Fibroblast of lung (primary cell): ENCODE measurements at regions not wholly inside any gene's neighbourhood (a gene's known extent, or its start where the extent isn't known, plus 50 kb on each side); places are given as distances from the start of the nearest gene placed in this dataset.

Experiments used
- EZH2 ChIP-seq: IDR thresholded peaks from 2 replicates; pipeline ENCODE4 v1.5.1; 2012; ENCODE audit warnings: low read length, control low read depth, mild to moderate bottlenecking; ENCODE audit errors: missing control alignments
- TF ChIP-seq, protein P1 (sequence below), 2 donors: IDR thresholded peaks in 1 of 2; conservative IDR thresholded peaks in 1 of 2; 1 replicate in 1 of 2; 2 replicates in 1 of 2; pipeline ENCODE4 v1.5.1; 2011 to 2012; ENCODE audit warnings: low read length in 2 of 2, control low read depth in 1 of 2, inconsistent platforms in 1 of 2, low read depth in 1 of 2, mild to moderate bottlenecking in 1 of 2

DNA sequence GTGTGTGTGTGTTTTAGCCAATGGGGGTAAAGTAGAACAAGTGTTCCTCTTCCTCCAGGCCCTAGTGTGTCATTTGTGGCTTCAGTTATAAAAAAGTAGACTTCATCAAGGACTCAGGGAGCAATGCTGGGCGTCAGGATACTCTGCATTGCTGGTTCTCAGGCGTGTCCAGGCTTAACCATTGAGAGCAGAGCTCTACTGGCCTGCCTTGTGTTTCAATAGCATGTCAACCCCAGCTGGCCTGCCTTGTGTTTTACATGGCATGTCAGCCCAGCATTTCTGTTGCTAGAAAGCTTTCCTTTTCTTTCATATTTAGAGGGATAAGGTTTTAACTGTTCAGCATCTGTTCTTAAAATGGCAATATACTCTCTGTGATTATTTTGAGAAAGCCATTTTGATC, 117.6 kb upstream of the TMPRSS15 start:
- TF ChIP-seq, protein P1, sequence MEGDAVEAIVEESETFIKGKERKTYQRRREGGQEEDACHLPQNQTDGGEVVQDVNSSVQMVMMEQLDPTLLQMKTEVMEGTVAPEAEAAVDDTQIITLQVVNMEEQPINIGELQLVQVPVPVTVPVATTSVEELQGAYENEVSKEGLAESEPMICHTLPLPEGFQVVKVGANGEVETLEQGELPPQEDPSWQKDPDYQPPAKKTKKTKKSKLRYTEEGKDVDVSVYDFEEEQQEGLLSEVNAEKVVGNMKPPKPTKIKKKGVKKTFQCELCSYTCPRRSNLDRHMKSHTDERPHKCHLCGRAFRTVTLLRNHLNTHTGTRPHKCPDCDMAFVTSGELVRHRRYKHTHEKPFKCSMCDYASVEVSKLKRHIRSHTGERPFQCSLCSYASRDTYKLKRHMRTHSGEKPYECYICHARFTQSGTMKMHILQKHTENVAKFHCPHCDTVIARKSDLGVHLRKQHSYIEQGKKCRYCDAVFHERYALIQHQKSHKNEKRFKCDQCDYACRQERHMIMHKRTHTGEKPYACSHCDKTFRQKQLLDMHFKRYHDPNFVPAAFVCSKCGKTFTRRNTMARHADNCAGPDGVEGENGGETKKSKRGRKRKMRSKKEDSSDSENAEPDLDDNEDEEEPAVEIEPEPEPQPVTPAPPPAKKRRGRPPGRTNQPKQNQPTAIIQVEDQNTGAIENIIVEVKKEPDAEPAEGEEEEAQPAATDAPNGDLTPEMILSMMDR (conservative IDR thresholded peaks at IDR 0.05 in 1 of 2, IDR thresholded peaks at IDR 0.05 in 1 of 2; ENCODE audit: low read depth in 1 of 2, low read length in 2 of 2) = no peak
- no peak for TF ChIP-seq EZH2
